AG04449 (cell line): ENCODE measurements at regions not wholly inside any gene's neighbourhood (a gene's known extent, or its start where the extent isn't known, plus 50 kb on each side); places are given as distances from the start of the nearest gene placed in this dataset.

ENCODE experiments used
- CTCF ChIA-PET: fragments of 350-600 bp; formaldehyde crosslinking; extraction: SDS; loops from one replicate; lab custom pipeline; 2021; ENCODE audit warnings: antibody characterized with exemption; lab: Yijun Ruan, JAX
- POLR2A ChIA-PET: fragments of 400-600, 350-600 bp; formaldehyde crosslinking; extraction: SDS; loops from one replicate; lab custom pipeline; 2020; ENCODE audit warnings: antibody characterized with exemption, inconsistent platforms; lab: Yijun Ruan, JAX
- DNase-seq: peaks from one replicate; pipeline ENCODE4 v3.0.0-alpha.2; 2010; ENCODE audit warnings: low read depth, low spot score
- H3K4me3 ChIP-seq: 2 replicates; pipeline ENCODE4 v1.5.1; 2011; ENCODE audit warnings: low read depth, mild to moderate bottlenecking, control low read depth, low read length
- CTCF ChIP-seq: IDR thresholded peaks from one replicate; pipeline ENCODE4 v1.5.1; 2011; ENCODE audit warnings: mild to moderate bottlenecking, moderate library complexity, low read length, control low read depth, inconsistent platforms; ENCODE audit not compliant: insufficient read depth; ENCODE audit errors: missing control alignments

DNA sequence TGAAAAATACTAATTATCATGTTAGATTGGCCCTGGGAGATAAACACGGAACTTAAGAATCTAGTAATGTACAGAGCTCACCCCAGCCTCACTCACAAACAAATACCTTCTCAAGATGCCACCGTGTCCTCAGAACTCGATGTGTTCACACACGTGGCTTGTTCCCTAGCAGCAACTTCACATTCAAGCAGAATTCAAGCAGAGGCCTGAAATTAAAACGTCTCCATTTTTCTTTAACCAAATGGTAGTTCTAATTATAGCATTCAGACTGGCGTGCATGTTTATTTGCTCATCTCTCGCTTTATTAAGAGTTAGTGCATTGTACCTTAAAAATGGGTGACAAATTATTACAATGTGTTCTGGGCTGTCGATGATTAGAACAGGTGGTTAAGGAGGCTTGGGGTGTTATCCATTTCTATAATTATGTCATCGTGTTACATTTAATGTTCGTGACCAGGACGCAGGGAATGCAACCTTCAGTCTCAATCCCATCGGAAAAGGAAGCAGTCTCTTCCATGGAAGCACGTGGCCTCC lies 57.3 kb upstream of the SLC66A3 start:
- TF ChIP-seq CTCF = no peak
- ChIA-PET POLR2A (no interaction called here), CTCF (interaction anchor here (0.9 kb wide), 1 partner anchor 379 kb away, joined by 3 read pairs; no protein-coding TSS in a partner anchor)
- H3K4me3 ChIP-seq = no peak overlapping the region
- DNase-seq = no peak

DNA sequence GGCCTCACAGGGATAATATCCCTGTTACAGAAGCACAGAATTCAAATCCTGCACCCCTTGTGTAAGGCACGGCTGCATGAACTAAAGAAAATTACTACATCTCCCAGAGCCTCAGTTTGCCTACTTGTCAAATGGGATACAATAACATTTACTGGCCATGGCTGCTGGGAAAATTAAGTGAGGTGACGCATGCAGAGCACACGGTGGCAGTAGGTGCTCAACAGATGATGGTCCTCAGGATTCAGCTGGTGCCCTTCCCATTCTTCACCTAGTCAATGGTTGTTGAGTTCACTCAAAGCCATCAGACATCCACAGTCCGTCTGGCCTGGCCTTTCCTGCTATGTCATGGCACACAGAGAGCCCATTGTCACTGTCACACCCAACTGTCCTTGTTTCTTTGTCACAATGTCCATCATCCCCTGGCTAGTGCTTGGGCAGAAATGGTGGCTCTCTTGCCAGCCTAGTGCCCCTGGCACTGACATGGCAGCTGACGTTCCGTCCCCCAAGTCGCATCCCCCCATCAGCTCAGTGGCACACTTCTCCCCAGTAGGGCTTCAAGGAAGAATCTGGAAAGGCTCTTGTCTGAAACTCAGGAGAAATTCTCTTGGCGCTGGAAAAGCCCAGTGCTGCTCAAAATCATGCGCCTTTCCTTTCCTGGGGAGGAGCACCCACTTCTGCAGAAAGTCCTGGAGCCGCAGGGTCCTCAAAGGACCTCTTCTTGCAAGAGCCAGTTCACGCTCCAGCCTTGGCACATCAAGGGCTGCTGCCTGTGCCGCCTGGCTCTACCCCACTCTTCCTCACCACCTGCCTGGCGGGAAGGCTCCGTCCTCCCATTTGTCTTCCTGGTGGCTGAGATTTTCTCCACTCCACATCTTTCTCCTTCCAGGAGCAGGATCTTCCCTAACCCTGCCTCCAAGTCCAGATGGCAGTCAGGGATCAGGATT lies 55.9 kb upstream of the SLC66A3 start:
- POLR2A ChIA-PET = no interaction called here
- no peak for DNase-seq
- no peak for TF ChIP-seq CTCF
- CTCF ChIA-PET = no interaction called here
- H3K4me3 ChIP-seq = no peak overlapping the region

DNA sequence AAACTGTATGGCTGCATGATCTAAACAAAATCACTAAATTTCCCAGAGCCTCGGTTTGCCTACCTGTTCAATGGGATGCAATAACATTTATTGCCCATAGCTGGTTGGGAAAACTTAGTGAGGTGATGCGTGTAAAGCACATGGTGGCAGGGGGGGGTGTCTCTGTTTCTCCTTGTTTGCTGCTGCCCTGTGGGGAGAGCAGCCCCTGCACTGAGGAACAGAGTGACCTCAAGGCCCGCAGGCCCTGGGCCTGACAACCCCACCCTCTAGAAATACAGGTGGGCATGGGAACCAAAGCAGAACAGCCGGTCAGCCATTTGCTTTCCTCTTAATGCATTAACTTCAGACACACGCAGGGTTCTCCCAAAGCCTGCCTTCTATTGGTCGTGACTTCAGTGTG lies 55.1 kb upstream of the SLC66A3 start:
- CTCF ChIA-PET = no interaction called here
- POLR2A ChIA-PET = no interaction called here
- H3K4me3 ChIP-seq = no peak overlapping the region
- no peak for TF ChIP-seq CTCF
- DNase-seq = no peak

DNA sequence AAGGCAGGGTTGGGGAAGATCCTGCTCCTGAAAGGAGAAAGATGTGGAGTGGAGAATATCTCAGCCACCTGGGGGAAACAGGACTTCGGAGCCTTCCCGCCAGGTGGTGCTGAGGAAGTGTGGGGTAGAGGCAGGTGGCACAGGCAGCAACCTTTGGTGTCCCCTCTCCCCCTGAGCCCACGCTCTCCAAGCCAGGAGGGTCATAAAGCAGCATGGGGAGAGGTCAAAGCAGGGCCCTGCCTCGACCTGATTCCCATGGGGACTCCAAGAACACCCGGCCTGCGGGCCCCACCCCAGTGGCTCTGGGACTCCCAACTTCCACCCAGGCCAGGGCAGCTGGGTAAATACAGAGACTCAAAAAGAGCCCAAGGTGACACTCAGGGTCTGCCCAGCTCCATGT lies 54.3 kb upstream of the SLC66A3 start:
- ChIA-PET CTCF (no interaction called here), POLR2A (no interaction called here)
- DNase-seq = no peak
- TF ChIP-seq CTCF = no peak
- H3K4me3 ChIP-seq = no peak overlapping the region

DNA sequence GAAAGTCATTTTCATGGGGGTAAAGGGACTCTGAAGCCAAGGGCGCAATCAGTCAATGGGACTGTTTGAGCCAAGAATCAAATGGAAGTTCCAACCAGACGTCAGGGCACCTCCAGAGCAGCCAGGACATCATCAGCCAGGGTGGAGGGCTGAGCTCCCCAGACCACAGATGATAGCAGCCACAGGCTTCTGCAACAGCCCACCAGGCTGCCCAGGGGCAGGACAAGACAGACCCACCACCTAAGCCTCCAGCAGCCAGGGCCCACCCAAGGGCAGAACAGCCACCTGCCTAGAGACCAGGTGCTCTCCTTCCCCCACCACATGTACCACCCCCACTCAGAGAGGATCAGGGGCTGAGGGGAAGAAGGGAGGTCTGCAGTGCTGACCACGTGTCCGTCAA lies 53.8 kb upstream of the SLC66A3 start:
- POLR2A ChIA-PET = no interaction called here
- no peak overlapping the region for H3K4me3 ChIP-seq
- DNase-seq = no peak
- no peak for TF ChIP-seq CTCF
- CTCF ChIA-PET = interaction anchor here (1.2 kb wide), 1 partner anchor 269 kb away, joined by 3 read pairs; no protein-coding TSS in a partner anchor

DNA sequence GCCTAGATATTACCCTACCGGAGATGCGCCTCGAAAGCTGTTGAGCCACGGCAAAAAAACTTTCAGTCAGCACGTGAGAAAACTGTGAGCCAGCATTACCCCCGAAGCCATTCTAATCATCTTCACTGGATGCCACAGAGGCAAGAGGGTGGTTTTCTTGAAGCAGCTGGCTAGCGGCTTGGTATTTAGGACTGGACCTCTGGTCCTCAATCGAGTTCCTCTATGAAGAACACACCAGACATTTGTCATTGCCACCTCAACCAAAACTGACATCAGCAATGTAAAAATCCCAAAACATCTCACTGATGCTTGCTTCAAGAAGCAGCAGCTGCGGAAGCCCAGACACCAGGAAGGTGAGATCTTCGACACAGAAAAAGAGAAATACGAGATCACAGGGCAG lies 52.8 kb upstream of the SLC66A3 start:
- ChIA-PET CTCF (interaction anchor here (1.2 kb wide), 1 partner anchor 270 kb away, joined by 3 read pairs; no protein-coding TSS in a partner anchor), POLR2A (no interaction called here)
- DNase-seq = no peak
- TF ChIP-seq CTCF = no peak
- no peak overlapping the region for H3K4me3 ChIP-seq
